ENCODE measurements at regions not wholly inside any gene's neighbourhood (a gene's known extent, or its start where the extent isn't known, plus 50 kb on each side); places are given as distances from the start of the nearest gene placed in this dataset.

DNA sequence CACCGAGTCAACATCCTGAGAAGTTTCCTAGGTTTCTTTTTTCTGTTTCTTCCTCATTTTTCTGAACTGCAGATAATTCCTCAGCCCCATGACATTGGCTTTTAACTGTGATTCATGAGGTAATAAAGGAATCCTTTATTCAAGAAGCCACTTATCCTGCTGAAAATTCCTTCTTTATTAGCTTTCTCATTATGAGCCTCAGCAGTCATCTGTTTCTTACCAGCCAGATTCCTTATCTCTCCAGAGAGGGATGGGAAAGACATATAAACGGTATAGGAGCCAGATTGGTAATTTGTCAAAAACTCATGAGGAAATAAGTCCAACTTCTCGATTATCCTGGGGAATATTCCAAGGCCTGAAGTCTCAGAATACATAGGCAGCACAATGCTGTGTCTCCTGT, 465.4 kb downstream of the ICE1 start:
- Histone ChIP-seq H3K9ac (ENCODE audit: low read depth, low read length) (no peak overlapping the region), H3K27ac (ENCODE audit: low read depth, low read length) (no peak overlapping the region), H3K27me3 (ENCODE audit: insufficient read depth, low read length) (peaks cover 10% of the 10 kb centered on the region), H3K9me3 (ENCODE audit: insufficient read depth, low read depth, low read length) (no peaks in the 10 kb centered on the region), H3K4me1 (ENCODE audit: insufficient read depth, low read length) (no peaks in the 10 kb centered on the region), H3K36me3 (ENCODE audit: insufficient read depth, low read length) (no peaks in the 10 kb centered on the region), H3K4me3 (ENCODE audit: low read length) (no peak overlapping the region)
- 95% methylated on average over 3 of the region's 3 CpGs for WGBS

DNA sequence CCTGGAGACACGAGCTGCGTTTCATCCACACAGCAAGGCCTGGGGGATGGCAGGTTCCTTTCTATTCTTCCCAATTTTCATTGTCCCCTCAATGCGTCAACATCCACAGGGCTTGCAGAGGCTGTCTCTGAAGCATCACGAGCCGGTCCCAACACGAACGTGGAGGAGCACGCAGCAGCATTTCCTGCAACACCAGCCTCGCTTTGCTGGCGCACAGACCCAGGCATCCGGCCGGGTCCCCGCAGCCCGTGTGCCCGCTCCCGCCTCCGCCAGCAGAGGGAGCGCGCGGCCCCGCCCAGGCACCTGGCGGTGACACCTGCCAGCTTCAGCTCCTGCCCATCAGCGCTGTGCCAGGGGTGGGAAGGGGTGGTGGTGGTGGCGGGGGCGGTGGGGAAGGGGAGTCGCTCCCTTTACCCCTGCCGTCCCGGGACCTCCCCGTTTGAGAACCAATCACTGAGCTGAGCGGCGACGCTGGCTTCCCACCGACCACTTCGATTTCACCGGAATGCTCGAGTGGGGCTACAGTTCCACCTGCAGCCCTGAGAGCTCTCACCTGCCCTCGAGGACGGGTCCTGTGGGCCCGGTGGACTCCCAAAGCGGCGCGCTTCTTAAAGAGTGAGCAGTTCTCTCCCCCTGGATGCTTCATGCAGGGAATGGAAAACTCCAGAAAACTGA, 464.5 kb downstream of the ICE1 start:
- no peak overlapping the region for H3K4me3 ChIP-seq (ENCODE audit: low read length)
- no peak overlapping the region for H3K27ac ChIP-seq (ENCODE audit: low read depth, low read length)
- 87% methylated on average over 42 of the region's 42 CpGs for WGBS
- no peak overlapping the region for H3K9ac ChIP-seq (ENCODE audit: low read depth, low read length)
- H3K27me3 ChIP-seq (ENCODE audit: insufficient read depth, low read length): peaks cover 10% of the 10 kb centered on the region
- H3K36me3 ChIP-seq (ENCODE audit: insufficient read depth, low read length): no peaks in the 10 kb centered on the region
- H3K9me3 ChIP-seq (ENCODE audit: insufficient read depth, low read depth, low read length): no peaks in the 10 kb centered on the region
- H3K4me1 ChIP-seq (ENCODE audit: insufficient read depth, low read length): no peaks in the 10 kb centered on the region

DNA sequence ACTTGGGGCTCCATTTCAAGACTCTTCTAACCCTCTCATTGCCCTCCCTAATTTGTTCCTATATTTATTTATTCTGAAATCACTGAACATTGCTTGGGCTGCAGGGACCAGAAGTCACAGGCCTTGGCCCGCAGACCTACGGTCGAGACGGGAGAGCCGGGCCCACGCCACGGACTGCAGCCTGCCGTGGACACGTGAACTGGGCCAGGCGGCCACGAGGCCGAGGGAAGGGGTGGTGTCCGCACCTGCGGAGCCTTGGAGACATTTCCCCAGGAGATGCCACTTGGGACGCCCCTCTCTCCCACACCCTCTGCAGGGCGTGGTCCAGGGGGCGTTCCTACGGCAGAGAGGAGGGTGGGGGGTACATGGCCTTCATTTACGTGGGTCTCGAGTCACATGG, 463.9 kb downstream of the ICE1 start:
- Histone ChIP-seq H3K9ac (ENCODE audit: low read depth, low read length) (no peak overlapping the region), H3K27me3 (ENCODE audit: insufficient read depth, low read length) (peaks cover 10% of the 10 kb centered on the region), H3K9me3 (ENCODE audit: insufficient read depth, low read depth, low read length) (no peaks in the 10 kb centered on the region), H3K4me1 (ENCODE audit: insufficient read depth, low read length) (no peaks in the 10 kb centered on the region), H3K36me3 (ENCODE audit: insufficient read depth, low read length) (no peaks in the 10 kb centered on the region), H3K4me3 (ENCODE audit: low read length) (no peak overlapping the region), H3K27ac (ENCODE audit: low read depth, low read length) (no peak overlapping the region)
- WGBS: 94% methylated on average over 20 of the region's 20 CpGs

DNA sequence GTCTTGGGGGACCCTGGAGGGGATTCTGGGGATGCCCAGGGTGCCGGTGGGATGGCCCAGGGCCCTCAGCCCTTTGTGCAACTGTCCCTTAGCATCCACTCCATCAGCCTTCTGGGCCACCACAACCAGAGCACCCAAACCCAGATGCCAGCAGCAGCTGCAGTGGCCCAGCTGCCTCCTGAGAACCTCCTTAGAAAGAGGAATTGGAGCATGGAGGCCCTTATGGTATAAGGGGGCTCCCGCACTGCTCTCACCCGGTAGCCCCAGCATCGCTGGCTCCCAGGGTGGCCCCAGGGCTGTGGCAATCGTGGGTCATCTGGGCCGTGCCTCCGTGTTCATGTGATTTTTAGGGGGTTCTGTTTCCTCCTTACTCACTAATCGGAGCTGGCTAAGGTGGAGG, 463.3 kb downstream of the ICE1 start:
- H3K4me1 ChIP-seq (ENCODE audit: insufficient read depth, low read length): 0 out of 2 replicates have a peak, but pooled peaks cover 3% of the 10 kb centered on the region
- no peaks in the 10 kb centered on the region for H3K9me3 ChIP-seq (ENCODE audit: insufficient read depth, low read depth, low read length)
- H3K36me3 ChIP-seq (ENCODE audit: insufficient read depth, low read length): no peaks in the 10 kb centered on the region
- 92% methylated on average over 8 of the region's 8 CpGs for WGBS
- no peak overlapping the region for H3K4me3 ChIP-seq (ENCODE audit: low read length)
- no peak overlapping the region for H3K9ac ChIP-seq (ENCODE audit: low read depth, low read length)
- no peak overlapping the region for H3K27ac ChIP-seq (ENCODE audit: low read depth, low read length)
- H3K27me3 ChIP-seq (ENCODE audit: insufficient read depth, low read length): peaks cover 10% of the 10 kb centered on the region

DNA sequence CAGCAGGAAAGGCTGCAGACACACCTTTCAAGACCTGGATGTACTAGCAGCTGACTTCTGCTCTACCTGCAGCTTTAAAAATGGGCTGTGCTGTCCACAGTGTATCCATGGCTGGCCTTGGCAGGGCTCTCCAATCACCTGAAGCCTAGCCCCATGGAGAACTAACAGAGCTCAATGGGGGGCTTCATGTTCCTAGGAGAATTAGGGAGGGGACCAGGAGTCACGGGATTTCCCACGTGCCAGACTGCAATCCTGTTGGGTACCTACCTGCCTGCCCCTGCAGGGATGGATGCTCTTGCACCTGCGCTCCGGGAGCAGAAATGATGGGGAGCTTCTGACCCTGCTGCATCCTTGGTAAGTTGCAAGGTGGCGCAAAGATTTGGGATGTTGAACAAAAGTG, 462.1 kb downstream of the ICE1 start:
- H3K4me1 ChIP-seq (ENCODE audit: insufficient read depth, low read length): 0 out of 2 replicates have a peak, but pooled peaks cover 3% of the 10 kb centered on the region
- H3K9ac ChIP-seq (ENCODE audit: low read depth, low read length): no peak overlapping the region
- no peaks in the 10 kb centered on the region for H3K9me3 ChIP-seq (ENCODE audit: insufficient read depth, low read depth, low read length)
- no peak overlapping the region for H3K4me3 ChIP-seq (ENCODE audit: low read length)
- H3K36me3 ChIP-seq (ENCODE audit: insufficient read depth, low read length): no peaks in the 10 kb centered on the region
- 92% methylated on average over 5 of the region's 5 CpGs for WGBS
- no peak overlapping the region for H3K27ac ChIP-seq (ENCODE audit: low read depth, low read length)
- H3K27me3 ChIP-seq (ENCODE audit: insufficient read depth, low read length): peaks cover 10% of the 10 kb centered on the region

DNA sequence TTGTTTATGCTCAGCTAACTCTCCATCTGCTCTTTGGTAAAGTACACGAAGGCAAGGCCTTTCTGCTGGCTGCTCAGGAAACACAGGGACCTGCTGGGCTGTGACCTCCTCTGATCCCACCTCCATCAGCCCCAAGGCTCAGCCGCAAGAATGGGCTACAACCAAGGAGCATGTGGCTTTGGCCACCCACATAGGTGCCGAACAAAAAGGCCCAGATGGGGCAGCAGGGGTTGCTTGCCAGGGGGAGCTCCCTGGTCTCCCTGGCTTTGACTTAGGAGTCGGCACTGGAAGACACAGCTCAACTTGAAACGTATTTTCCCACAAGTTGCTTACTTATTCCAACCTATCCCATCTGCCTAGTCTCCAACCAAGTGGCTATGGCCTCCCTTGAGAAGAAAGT, 461.1 kb downstream of the ICE1 start:
- 85% methylated on average over 5 of the region's 5 CpGs for WGBS
- Histone ChIP-seq H3K27ac (ENCODE audit: low read depth, low read length) (no peak overlapping the region), H3K4me3 (ENCODE audit: low read length) (no peak overlapping the region)

DNA sequence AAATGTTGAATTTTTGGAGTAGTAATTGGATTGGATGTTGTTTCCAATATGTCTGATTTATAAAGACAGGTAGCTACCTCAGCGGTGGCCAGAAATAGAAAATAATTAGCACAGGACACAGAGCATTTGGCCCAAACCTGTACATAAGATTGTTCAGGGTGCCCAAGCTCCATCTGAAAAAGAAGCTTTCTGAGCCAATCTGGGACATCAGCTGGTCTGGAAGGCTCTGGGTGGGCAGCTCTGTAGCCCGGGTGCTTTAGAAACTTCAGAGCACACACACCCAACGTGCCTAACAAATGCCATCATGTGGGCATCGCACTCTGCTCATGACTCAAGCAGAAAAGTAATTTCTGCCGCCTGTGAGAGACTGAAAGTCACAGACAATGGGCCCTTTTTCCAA, 460.7 kb downstream of the ICE1 start:
- H3K9ac ChIP-seq (ENCODE audit: low read depth, low read length): no peak overlapping the region
- WGBS: 95% methylated on average over 5 of the region's 5 CpGs
- H3K4me3 ChIP-seq (ENCODE audit: low read length): no peak overlapping the region
- H3K27ac ChIP-seq (ENCODE audit: low read depth, low read length): no peak overlapping the region
- H3K27me3 ChIP-seq (ENCODE audit: insufficient read depth, low read length): peaks cover 8% of the 10 kb centered on the region
- no peaks in the 10 kb centered on the region for H3K36me3 ChIP-seq (ENCODE audit: insufficient read depth, low read length)
- no peaks in the 10 kb centered on the region for H3K9me3 ChIP-seq (ENCODE audit: insufficient read depth, low read depth, low read length)
- 0 out of 2 replicates have a peak, but pooled peaks cover 3% of the 10 kb centered on the region for H3K4me1 ChIP-seq (ENCODE audit: insufficient read depth, low read length)

More for the DNA sequence above, 461.1 kb downstream of the ICE1 start:
- H3K9me3 ChIP-seq (ENCODE audit: insufficient read depth, low read depth, low read length): no peaks in the 10 kb centered on the region
- H3K9ac ChIP-seq (ENCODE audit: low read depth, low read length): no peak overlapping the region
- 0 out of 2 replicates have a peak, but pooled peaks cover 3% of the 10 kb centered on the region for H3K4me1 ChIP-seq (ENCODE audit: insufficient read depth, low read length)
- peaks cover 10% of the 10 kb centered on the region for H3K27me3 ChIP-seq (ENCODE audit: insufficient read depth, low read length)
- no peaks in the 10 kb centered on the region for H3K36me3 ChIP-seq (ENCODE audit: insufficient read depth, low read length)

DNA sequence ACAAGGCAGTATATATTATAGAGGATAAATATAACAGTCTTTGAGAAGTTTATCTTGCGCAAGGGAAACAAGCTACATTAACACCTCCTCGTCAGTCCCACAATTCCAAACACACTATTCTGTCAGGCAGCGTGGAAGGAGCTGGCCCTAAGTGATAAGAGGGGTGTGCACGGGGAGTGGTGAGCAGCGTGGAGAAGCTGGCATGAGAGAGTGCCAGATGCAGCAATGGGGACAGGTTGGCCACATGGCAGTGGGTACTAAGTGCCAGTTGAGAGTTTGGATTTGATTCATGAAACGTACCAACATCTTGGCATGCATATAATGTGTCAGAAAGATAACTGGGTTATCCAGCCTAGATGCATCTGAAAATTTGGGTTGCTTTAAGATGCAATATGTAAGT, 460.2 kb downstream of the ICE1 start:
- no peak overlapping the region for H3K9ac ChIP-seq (ENCODE audit: low read depth, low read length)
- H3K4me3 ChIP-seq (ENCODE audit: low read length): no peak overlapping the region
- H3K36me3 ChIP-seq (ENCODE audit: insufficient read depth, low read length): no peaks in the 10 kb centered on the region
- 0 out of 2 replicates have a peak, but pooled peaks cover 3% of the 10 kb centered on the region for H3K4me1 ChIP-seq (ENCODE audit: insufficient read depth, low read length)
- H3K9me3 ChIP-seq (ENCODE audit: insufficient read depth, low read depth, low read length): no peaks in the 10 kb centered on the region
- H3K27ac ChIP-seq (ENCODE audit: low read depth, low read length): no peak overlapping the region
- peaks cover 7% of the 10 kb centered on the region for H3K27me3 ChIP-seq (ENCODE audit: insufficient read depth, low read length)
- WGBS: 96% methylated on average over 4 of the region's 6 CpGs

DNA sequence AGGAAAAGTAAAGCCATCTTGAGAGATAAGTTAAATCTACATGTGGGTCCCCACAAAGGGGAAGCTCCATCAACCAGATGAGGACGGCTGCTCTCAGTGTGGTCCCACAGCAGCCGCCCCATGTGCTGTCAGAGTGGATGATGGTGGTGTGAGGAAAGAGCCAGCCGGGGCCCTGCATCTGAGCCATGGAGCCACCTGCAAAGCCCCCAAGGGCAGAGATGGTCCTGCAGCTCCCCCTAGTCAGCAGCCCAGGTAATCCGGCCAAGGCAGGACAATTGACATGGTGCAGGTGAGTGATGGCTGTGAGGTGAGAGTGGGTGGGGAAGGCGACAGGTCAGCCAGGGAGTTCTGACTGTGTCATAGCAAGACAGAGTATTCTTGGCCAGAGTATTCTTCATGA, 458.8 kb downstream of the ICE1 start:
- Histone ChIP-seq H3K27ac (ENCODE audit: low read depth, low read length) (no peak overlapping the region), H3K36me3 (ENCODE audit: insufficient read depth, low read length) (no peaks in the 10 kb centered on the region), H3K4me1 (ENCODE audit: insufficient read depth, low read length) (0 out of 2 replicates have a peak, but pooled peaks cover 3% of the 10 kb centered on the region), H3K9me3 (ENCODE audit: insufficient read depth, low read depth, low read length) (no peaks in the 10 kb centered on the region), H3K27me3 (ENCODE audit: insufficient read depth, low read length) (peaks cover under 1% of the 10 kb centered on the region; the same call in 1 of the 2 replicates), H3K4me3 (ENCODE audit: low read length) (no peak overlapping the region), H3K9ac (ENCODE audit: low read depth, low read length) (no peak overlapping the region)
- 78% methylated on average over 5 of the region's 5 CpGs for WGBS

DNA sequence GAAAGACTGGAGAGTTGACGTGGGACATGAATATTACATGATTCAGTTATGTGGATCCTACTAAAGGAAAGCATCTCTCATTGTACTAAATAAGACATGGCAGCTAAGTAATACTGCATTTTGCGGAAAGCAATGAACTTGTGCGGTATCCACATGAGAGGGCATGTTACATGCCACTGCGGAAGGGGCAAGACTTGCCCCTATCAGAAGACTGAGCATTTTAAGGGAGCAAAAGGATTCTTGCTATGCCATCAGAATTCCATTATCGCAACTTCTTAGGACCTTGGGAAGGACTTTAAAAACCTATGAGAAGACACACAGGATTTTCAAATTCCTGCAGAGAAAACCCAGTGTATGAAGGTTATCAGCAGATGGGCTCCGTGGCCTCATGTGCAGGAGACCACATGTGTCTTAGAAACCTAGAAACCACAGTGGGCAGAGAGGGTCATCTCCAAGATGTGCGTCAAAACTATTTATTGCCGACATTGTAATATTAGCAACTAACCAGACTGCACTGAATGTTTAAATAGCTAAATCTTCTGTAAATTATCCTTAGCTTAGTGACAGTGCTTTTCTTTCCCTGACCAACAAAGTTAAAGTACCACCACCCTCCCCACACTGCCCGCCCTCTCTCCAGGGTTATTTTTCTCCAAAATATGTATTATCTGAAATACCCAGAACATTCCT, 457.7 kb downstream of the ICE1 start:
- 96% methylated on average over 9 of the region's 9 CpGs for WGBS
- H3K4me3 ChIP-seq (ENCODE audit: low read length): no peak overlapping the region
- 0 out of 2 replicates have a peak, but pooled peaks cover 3% of the 10 kb centered on the region for H3K4me1 ChIP-seq (ENCODE audit: insufficient read depth, low read length)
- H3K9me3 ChIP-seq (ENCODE audit: insufficient read depth, low read depth, low read length): no peaks in the 10 kb centered on the region
- H3K27me3 ChIP-seq (ENCODE audit: insufficient read depth, low read length): no peaks in the 10 kb centered on the region
- no peaks in the 10 kb centered on the region for H3K36me3 ChIP-seq (ENCODE audit: insufficient read depth, low read length)
- H3K27ac ChIP-seq (ENCODE audit: low read depth, low read length): no peak overlapping the region
- H3K9ac ChIP-seq (ENCODE audit: low read depth, low read length): no peak overlapping the region

DNA sequence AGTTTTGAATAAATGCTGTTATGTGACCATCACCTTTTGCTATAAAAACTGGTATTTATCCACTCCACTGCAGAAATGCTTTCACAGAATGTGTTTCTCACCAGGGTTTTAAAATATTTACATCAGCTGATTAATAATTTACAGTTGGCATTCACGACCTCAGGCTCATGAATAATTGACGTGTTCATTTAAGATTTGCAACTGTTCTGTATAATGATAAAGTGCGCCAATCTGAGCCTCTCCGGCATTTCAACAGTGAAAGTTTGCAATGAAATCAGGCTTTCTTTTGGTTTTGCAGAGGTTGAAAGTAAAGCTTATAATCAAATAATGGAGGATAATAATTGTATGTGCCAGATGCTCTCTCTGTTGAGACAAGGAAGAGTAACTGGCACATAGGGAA, 434.9 kb downstream of the ICE1 start:
- WGBS: 94% methylated on average over 4 of the region's 4 CpGs
- no peak overlapping the region for H3K27ac ChIP-seq (ENCODE audit: low read depth, low read length)

More for the DNA sequence above, 434.9 kb downstream of the ICE1 start:
- Histone ChIP-seq H3K4me3 (ENCODE audit: low read length) (no peak overlapping the region), H3K9me3 (ENCODE audit: insufficient read depth, low read depth, low read length) (no peaks in the 10 kb centered on the region), H3K27me3 (ENCODE audit: insufficient read depth, low read length) (no peaks in the 10 kb centered on the region), H3K9ac (ENCODE audit: low read depth, low read length) (no peak overlapping the region), H3K4me1 (ENCODE audit: insufficient read depth, low read length) (no peaks in the 10 kb centered on the region), H3K36me3 (ENCODE audit: insufficient read depth, low read length) (no peaks in the 10 kb centered on the region)

Data from HUES64 (cell line).